ENCODE measurements at regions not wholly inside any gene's neighbourhood (a gene's known extent, or its start where the extent isn't known, plus 50 kb on each side); places are given as distances from the start of the nearest gene placed in this dataset.
"Not testable (repeated sequence)": the region's sequence is repeated elsewhere in the genome, so short reads cannot be mapped to it uniquely, and the experiment has no call there.

DNA sequence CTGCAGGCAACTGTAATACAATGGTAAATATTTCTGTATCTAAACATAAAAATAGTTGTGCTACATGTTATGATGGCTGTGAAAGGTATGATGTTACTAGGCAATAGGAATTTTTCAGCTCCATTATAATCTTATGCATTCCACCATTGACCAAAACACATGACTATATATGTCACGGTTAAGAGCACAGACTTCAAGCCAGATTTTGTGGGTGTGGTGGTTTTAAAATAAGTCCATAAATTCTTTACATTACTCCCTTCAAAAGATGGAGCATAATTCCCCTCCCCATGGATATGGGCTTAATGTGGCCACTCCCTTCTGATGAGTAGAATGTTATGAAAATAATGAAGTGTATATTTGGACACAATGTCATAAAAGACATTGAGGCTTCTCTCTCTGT lies 88.4 kb upstream of the TBC1D5 start:
- H3K4me3 ChIP-seq (ENCODE audit: control insufficient read depth, low read depth, low read length) = no peak overlapping the region
- TF ChIP-seq, protein P1, sequence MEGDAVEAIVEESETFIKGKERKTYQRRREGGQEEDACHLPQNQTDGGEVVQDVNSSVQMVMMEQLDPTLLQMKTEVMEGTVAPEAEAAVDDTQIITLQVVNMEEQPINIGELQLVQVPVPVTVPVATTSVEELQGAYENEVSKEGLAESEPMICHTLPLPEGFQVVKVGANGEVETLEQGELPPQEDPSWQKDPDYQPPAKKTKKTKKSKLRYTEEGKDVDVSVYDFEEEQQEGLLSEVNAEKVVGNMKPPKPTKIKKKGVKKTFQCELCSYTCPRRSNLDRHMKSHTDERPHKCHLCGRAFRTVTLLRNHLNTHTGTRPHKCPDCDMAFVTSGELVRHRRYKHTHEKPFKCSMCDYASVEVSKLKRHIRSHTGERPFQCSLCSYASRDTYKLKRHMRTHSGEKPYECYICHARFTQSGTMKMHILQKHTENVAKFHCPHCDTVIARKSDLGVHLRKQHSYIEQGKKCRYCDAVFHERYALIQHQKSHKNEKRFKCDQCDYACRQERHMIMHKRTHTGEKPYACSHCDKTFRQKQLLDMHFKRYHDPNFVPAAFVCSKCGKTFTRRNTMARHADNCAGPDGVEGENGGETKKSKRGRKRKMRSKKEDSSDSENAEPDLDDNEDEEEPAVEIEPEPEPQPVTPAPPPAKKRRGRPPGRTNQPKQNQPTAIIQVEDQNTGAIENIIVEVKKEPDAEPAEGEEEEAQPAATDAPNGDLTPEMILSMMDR (conservative IDR thresholded peaks at IDR 0.05; ENCODE audit: control insufficient read depth, insufficient read depth, low read depth, low read length) = no peak
- DNase-seq (ENCODE audit: low read depth) = no peak

DNA sequence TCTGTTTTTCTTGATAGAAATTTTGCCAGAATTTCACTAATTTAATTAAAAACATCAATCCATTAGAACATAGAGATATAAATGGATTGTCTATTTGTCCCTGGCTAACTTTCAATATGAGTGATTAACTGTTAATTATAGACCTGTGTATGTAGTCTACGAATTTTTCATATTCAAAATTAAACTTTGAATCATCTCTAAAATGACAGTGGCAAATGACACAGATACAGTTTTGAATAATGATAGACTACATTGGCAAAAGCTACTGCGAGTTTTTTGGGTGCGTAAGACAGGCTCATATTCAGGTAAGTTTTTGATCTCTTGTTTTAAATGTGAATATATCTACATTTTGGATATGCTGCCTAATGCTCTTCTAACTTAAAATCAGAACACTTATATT lies 86.0 kb upstream of the TBC1D5 start:
- H3K4me3 ChIP-seq (ENCODE audit: control insufficient read depth, low read depth, low read length) = no peak overlapping the region
- TF ChIP-seq, protein P1 (conservative IDR thresholded peaks at IDR 0.05; ENCODE audit: control insufficient read depth, insufficient read depth, low read depth, low read length) = no peak
- DNase-seq (ENCODE audit: low read depth) = no peak

DNA sequence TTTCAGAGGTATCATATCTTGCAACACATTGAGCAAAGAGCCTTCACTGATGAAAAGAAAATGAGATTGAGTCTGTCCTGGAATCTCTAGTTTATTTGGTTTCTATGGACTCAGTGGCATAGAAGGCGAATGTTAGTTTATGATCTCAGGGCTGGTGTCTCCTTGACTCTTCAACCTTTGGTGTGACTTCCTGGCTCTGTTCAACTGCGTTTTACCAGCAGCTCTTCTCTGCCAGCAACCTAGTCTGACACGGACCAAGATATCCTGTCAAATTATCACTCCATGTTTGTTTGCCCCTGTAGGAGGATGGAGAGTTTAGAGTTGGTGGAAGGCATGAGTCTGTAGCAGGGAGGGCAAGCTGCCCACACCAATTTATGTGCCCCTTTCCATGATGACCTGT lies 82.9 kb upstream of the TBC1D5 start:
- no peak overlapping the region for H3K4me3 ChIP-seq (ENCODE audit: control insufficient read depth, low read depth, low read length)
- DNase-seq (ENCODE audit: low read depth) = no peak
- TF ChIP-seq, protein P1 (conservative IDR thresholded peaks at IDR 0.05; ENCODE audit: control insufficient read depth, insufficient read depth, low read depth, low read length) = no peak

DNA sequence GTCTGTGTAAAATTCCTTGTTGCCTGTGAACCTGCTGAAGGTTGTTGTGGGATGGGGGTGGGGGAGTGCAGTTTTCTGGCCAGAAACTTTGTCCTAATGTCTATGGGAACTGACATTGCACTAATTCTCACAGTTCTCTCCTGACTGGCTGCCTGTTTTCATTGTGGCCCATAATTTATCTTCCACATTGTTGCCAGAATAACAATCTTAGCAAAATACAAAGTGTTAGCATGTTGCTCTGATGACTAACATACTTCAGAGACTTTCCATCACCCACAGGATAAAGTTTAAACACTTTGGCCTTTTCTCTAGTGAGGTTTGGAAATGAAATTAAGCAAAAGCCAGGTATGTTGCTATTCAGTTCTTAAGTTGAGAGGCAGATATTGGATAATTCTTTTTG lies 81.4 kb upstream of the TBC1D5 start:
- no peak for DNase-seq (ENCODE audit: low read depth)
- H3K4me3 ChIP-seq (ENCODE audit: control insufficient read depth, low read depth, low read length) = no peak overlapping the region
- TF ChIP-seq, protein P1 (conservative IDR thresholded peaks at IDR 0.05; ENCODE audit: control insufficient read depth, insufficient read depth, low read depth, low read length) = no peak

DNA sequence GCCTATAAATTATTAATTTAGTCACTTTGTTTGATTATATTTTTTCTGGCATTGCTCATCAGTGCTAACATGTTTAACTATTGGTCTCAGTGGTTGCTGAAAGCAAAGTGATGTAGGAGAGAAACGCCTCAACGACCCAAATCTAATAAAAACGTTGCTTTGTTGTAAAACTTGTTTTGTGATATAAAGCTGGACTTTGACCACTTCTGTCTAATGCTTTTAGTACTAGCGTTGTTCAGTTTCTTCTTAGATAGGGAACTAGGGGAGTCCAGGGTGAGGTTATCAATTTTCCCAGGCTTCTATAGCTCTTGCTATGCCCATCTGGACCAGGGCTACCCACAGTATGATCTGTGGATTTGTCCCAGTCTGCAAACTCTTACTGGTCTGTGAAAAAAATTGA lies 80.6 kb upstream of the TBC1D5 start:
- TF ChIP-seq, protein P1 (conservative IDR thresholded peaks at IDR 0.05; ENCODE audit: control insufficient read depth, insufficient read depth, low read depth, low read length) = no peak

DNA sequence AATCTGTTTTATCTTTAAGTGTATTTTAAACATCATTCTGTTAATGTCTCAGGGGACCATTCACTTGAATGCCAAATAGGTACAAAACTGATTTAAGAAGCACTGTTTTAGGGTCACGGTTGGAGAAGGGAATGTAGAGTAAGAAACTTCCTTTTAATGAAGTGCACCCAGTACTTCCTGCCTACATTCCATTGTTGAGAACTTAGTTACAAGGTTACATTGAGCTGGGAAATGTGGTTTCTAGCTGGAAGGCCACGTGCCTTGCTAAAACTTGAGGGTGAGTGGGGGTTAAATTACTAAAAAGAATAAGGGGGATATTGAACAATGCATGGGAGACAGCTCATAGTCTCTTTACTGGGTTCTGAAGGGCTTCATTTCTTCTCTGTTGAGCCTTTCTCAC lies 78.3 kb upstream of the TBC1D5 start:
- TF ChIP-seq, protein P1 (conservative IDR thresholded peaks at IDR 0.05; ENCODE audit: control insufficient read depth, insufficient read depth, low read depth, low read length) = no peak
- H3K4me3 ChIP-seq (ENCODE audit: control insufficient read depth, low read depth, low read length) = no peak overlapping the region
- no peak for DNase-seq (ENCODE audit: low read depth)

More for the DNA sequence above, 80.6 kb upstream of the TBC1D5 start:
- DNase-seq (ENCODE audit: low read depth) = no peak
- H3K4me3 ChIP-seq (ENCODE audit: control insufficient read depth, low read depth, low read length) = no peak overlapping the region

DNA sequence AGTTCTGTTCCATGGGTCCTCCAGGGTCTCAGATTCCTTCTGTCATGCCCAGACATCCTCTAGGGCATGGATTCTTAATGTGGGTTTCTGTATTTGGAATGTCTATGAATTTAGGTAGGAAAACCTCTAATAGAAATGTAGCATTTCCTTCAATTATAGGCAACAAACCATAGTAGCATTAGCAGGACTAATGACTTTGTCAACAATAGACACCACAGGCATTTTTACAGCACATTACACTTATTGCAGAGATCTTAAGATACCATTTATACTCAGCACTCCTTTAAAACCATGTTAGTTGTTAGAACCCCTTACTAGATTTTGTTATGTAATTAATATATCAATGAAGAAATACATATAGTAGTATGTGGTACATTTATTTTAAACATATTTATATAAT lies 77.8 kb upstream of the TBC1D5 start:
- no peak overlapping the region for H3K4me3 ChIP-seq (ENCODE audit: control insufficient read depth, low read depth, low read length)
- DNase-seq (ENCODE audit: low read depth) = no peak
- TF ChIP-seq, protein P1 (conservative IDR thresholded peaks at IDR 0.05; ENCODE audit: control insufficient read depth, insufficient read depth, low read depth, low read length) = no peak

DNA sequence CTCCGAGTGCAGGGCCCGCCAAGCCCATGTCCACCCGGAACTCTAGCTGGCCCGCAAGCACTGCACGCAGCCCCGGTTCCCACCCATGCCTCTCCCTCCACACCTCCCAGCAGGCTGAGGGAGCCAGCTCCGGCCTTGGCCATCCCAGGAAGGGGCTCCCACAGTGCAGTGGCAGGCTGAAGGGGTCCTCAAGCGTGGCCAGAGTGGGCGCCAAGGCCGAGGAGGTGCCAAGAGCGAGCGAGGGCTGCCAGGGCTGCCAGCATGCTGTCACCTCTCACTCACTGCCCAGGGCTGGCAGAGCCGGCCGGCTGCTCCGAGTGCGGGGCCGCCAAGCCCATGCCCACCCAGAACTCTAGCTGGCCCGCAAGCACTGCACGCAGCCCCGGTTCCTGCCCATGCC lies 75.5 kb upstream of the TBC1D5 start:
- not testable (repeated sequence) for DNase-seq (ENCODE audit: low read depth); H3K4me3 ChIP-seq (ENCODE audit: control insufficient read depth, low read depth, low read length)

All from fibroblast of mammary gland (primary cell).